PC-9 (cell line): ENCODE measurements at regions not wholly inside any gene's neighbourhood (a gene's known extent, or its start where the extent isn't known, plus 50 kb on each side); places are given as distances from the start of the nearest gene placed in this dataset.

Source experiments
- BruUV-seq: library from RNA; stranded (reverse); fragments of 400-500 nt; replicated peaks from 2 replicates; lab custom pipeline; 2021; lab: Mats Ljungman, UMichigan
- CTCF ChIA-PET: fragments of 300-600 bp; sonication (Branson Sonifier 250); formaldehyde crosslinking; loops from one replicate; lab custom pipeline; 2022; ENCODE audit warnings: antibody characterized with exemption; lab: Charles Lee
- POLR2A ChIA-PET: fragments of 300-600 bp; sonication (Branson Sonifier 250); formaldehyde crosslinking; loops from one replicate; lab custom pipeline; 2022; ENCODE audit warnings: antibody characterized with exemption; ENCODE audit not compliant: unreplicated experiment; lab: Charles Lee
- DNase-seq, 2 experiments: peaks; one replicate each; pipeline versions ENCODE4 v3.0.0 to v3.0.0-alpha.2; 2015 to 2022; ENCODE audit warnings: mixed read lengths in 1 of 2
- H2AFZ ChIP-seq: fragments of 200-600 bp; sonication (generic); 2 replicates; pipeline ENCODE4 v1.8.1; 2017; ENCODE audit warnings: antibody characterized with exemption
- H3F3A ChIP-seq: fragments of 200-600 bp; sonication (generic); 2 replicates; pipeline ENCODE4 v1.8.1; 2017; ENCODE audit warnings: antibody characterized with exemption, mild to moderate bottlenecking, low read depth; ENCODE audit not compliant: insufficient read depth
- H3K27ac ChIP-seq: fragments of 200-600 bp; sonication (generic); 2 replicates; pipeline ENCODE4 v1.6.1; 2016; ENCODE audit warnings: mixed run types
- H3K27me3 ChIP-seq: fragments of 200-600 bp; sonication (generic); 2 replicates; pipeline ENCODE4 v1.6.1; 2016; ENCODE audit warnings: low read depth, mixed run types; ENCODE audit not compliant: insufficient read depth
- H3K36me3 ChIP-seq: fragments of 200-600 bp; sonication (generic); 2 replicates; pipeline ENCODE4 v1.6.1; 2016; ENCODE audit warnings: low read depth, mixed run types
- H3K4me1 ChIP-seq: fragments of 200-600 bp; sonication (generic); replicated peaks from 2 replicates; pipeline ENCODE4 v1.6.1; 2016; ENCODE audit warnings: mixed run types; ENCODE audit not compliant: insufficient read depth
- H3K4me2 ChIP-seq: fragments of 200-600 bp; sonication (generic); 2 replicates; pipeline ENCODE4 v1.6.1; 2017; ENCODE audit warnings: mixed run types
- H3K4me3 ChIP-seq: fragments of 200-600 bp; sonication (generic); 2 replicates; pipeline ENCODE4 v1.6.1; 2016; ENCODE audit warnings: mixed run types
- H3K79me2 ChIP-seq: fragments of 200-600 bp; sonication (generic); 2 replicates; pipeline ENCODE4 v1.6.1; 2017; ENCODE audit warnings: low read depth, mixed run types
- H3K9me2 ChIP-seq: fragments of 200-600 bp; sonication (generic); 2 replicates; pipeline ENCODE4 v1.8.1; 2017; ENCODE audit warnings: mild to moderate bottlenecking; ENCODE audit not compliant: insufficient read depth
- H3K9me3 ChIP-seq: fragments of 200-600 bp; sonication (generic); 2 replicates; pipeline ENCODE4 v1.8.1; 2016; ENCODE audit warnings: low read depth; ENCODE audit not compliant: insufficient read depth
- H4K20me1 ChIP-seq: fragments of 200-600 bp; sonication (generic); 2 replicates; pipeline ENCODE4 v1.8.1; 2017; ENCODE audit not compliant: insufficient read depth
- EZH2 ChIP-seq: fragments of 200-600 bp; sonication (generic); IDR thresholded peaks from 2 replicates; pipeline ENCODE4 v1.8.0; 2017; ENCODE audit warnings: antibody characterized with exemption, low read depth
- intact Hi-C: fragments of 100-400 bp; cut with micrococcal nuclease; formaldehyde crosslinking; loops from one replicate; pipeline ENCODE4 v1.10.0; 2022; ENCODE audit not compliant: unreplicated experiment
- TF ChIP-seq, protein P1 (sequence below): fragments of 200-600 bp; sonication (generic); conservative IDR thresholded peaks from 2 replicates; pipeline ENCODE4 v1.6.1; 2017; ENCODE audit warnings: mixed run types, antibody characterized with exemption, mild to moderate bottlenecking, moderate library complexity

DNA sequence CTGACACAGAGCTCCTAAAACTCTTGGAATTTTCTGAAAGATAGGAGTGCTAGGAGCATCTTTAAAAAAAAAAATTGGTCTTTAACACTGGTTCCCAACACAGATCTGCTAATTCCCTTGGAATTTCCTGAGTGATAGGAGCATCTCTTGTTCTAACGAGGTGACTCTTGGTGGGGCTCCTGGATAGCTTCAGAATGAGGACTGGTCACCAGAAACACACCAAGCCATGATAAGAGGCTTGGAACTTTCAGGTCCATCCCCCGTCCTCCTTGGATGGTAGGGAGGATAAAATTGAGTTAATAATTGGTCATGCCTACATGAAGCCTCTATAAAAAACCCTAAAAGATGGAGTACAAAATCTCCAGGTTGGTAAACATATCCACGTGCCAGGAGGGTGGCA, 64.5 kb upstream of the LDLRAD3 start:
- no TSS peak for BruUV-seq
- Histone ChIP-seq H2AFZ (no peak overlapping the region), H3K27ac (no peak overlapping the region), H3K36me3 (no peaks in the 10 kb centered on the region), H3K27me3 (no peaks in the 10 kb centered on the region), H3K4me2 (no peak overlapping the region), H3K9me3 (no peaks in the 10 kb centered on the region), H3F3A (no peaks in the 10 kb centered on the region), H3K4me3 (no peak overlapping the region), H3K79me2 (no peaks in the 10 kb centered on the region), H3K4me1 (no peaks in the 10 kb centered on the region), H4K20me1 (no peaks in the 10 kb centered on the region), H3K9me2 (no peaks in the 10 kb centered on the region)
- POLR2A ChIA-PET: no interaction called here
- intact Hi-C loops: no loop called here
- TF ChIP-seq, protein P1, sequence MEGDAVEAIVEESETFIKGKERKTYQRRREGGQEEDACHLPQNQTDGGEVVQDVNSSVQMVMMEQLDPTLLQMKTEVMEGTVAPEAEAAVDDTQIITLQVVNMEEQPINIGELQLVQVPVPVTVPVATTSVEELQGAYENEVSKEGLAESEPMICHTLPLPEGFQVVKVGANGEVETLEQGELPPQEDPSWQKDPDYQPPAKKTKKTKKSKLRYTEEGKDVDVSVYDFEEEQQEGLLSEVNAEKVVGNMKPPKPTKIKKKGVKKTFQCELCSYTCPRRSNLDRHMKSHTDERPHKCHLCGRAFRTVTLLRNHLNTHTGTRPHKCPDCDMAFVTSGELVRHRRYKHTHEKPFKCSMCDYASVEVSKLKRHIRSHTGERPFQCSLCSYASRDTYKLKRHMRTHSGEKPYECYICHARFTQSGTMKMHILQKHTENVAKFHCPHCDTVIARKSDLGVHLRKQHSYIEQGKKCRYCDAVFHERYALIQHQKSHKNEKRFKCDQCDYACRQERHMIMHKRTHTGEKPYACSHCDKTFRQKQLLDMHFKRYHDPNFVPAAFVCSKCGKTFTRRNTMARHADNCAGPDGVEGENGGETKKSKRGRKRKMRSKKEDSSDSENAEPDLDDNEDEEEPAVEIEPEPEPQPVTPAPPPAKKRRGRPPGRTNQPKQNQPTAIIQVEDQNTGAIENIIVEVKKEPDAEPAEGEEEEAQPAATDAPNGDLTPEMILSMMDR: no peak
- no peak for TF ChIP-seq EZH2
- CTCF ChIA-PET: no interaction called here
- DNase-seq: no peak

DNA sequence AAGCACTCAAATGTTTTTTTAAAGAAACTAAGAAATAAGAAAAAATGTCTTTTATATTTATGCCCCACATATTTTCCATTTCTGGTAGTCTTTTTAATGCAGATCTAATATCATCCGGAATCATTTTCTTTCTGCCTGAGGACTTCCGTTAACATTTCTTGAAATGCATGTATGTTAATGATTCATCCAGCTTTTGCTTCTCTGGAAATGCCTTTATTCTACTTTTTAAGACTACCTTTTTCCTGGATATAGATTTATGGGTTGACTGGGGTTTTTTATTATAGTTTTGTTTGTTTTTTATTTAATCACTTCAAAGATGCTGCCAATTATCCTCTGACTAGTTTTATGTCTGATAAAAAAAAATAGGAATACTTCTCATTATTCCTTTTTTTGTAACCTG, 57.1 kb upstream of the LDLRAD3 start:
- Histone ChIP-seq H3K36me3 (no peaks in the 10 kb centered on the region), H3F3A (no peaks in the 10 kb centered on the region), H3K27ac (no peak overlapping the region), H3K4me3 (no peak overlapping the region), H3K9me2 (no peaks in the 10 kb centered on the region; the same call in 1 of the 2 replicates), H3K4me1 (no peaks in the 10 kb centered on the region), H3K79me2 (no peaks in the 10 kb centered on the region), H2AFZ (no peak overlapping the region), H4K20me1 (no peaks in the 10 kb centered on the region), H3K4me2 (no peak overlapping the region), H3K27me3 (no peaks in the 10 kb centered on the region), H3K9me3 (no peaks in the 10 kb centered on the region)
- intact Hi-C loops: no loop called here
- DNase-seq: no peak
- ChIA-PET POLR2A (no interaction called here), CTCF (no interaction called here)
- TF ChIP-seq, protein P1: no peak
- no peak for TF ChIP-seq EZH2
- no TSS peak for BruUV-seq

GRCh38 chr11:35887737-35888136, 56.1 kb upstream of the LDLRAD3 start:
- no peaks in the 10 kb centered on the region for H3F3A ChIP-seq
- H3K36me3 ChIP-seq: no peaks in the 10 kb centered on the region
- no peak overlapping the region for H3K4me2 ChIP-seq
- no peaks in the 10 kb centered on the region for H3K9me3 ChIP-seq
- no TSS peak for BruUV-seq
- intact Hi-C loops: no loop called here
- CTCF ChIA-PET: no interaction called here
- H3K4me3 ChIP-seq: no peak overlapping the region
- peaks cover 2% of the 10 kb centered on the region; the same call in 1 of the 2 replicates for H3K4me1 ChIP-seq
- POLR2A ChIA-PET: no interaction called here
- H2AFZ ChIP-seq: no peak overlapping the region
- DNase-seq: no peak
- no peaks in the 10 kb centered on the region; the same call in 1 of the 2 replicates for H3K9me2 ChIP-seq
- no peaks in the 10 kb centered on the region for H3K79me2 ChIP-seq
- no peak overlapping the region for H3K27ac ChIP-seq
- H3K27me3 ChIP-seq: no peaks in the 10 kb centered on the region
- no peaks in the 10 kb centered on the region for H4K20me1 ChIP-seq
- TF ChIP-seq, protein P1: no peak
- TF ChIP-seq EZH2: no peak
